Ishikawa (cell line): ENCODE measurements at regions not wholly inside any gene's neighbourhood (a gene's known extent, or its start where the extent isn't known, plus 50 kb on each side); places are given as distances from the start of the nearest gene placed in this dataset.

Experiments
- EP300 ChIP-seq: IDR thresholded peaks from 2 replicates; pipeline ENCODE4 v1.6.1; 2012; ENCODE audit warnings: borderline replicate concordance
- MAX ChIP-seq: IDR thresholded peaks from 2 replicates; pipeline ENCODE4 v1.6.1; 2012
- RAD21 ChIP-seq: IDR thresholded peaks from 2 replicates; pipeline ENCODE4 v1.6.1; 2012; ENCODE audit warnings: low read depth
- TEAD4 ChIP-seq: IDR thresholded peaks from 2 replicates; pipeline ENCODE4 v1.6.1; 2012
- YY1 ChIP-seq: IDR thresholded peaks from 2 replicates; pipeline ENCODE4 v1.6.1; 2012; ENCODE audit warnings: low read depth

DNA sequence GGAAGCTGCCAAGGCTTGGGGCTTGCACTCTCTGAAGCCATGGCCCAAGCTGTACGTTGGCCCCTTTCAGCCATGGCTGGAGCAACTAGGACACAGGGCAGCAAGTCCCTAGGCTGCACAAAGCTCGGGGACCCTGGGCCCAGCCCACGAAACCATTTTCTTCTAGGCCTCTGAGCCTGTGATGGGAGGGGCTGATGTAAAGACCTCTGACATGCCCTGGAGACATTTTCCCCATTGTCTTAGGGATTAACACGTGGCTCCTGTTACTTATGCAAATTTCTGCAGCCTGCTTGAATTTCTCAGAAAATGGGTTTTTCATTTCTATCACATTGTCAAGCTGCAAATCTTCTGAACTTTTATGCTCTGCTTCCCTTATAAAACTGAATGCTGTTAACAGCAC, 83.0 kb upstream of the DAP start:
- TF ChIP-seq EP300 (no peak), MAX (no peak), RAD21 (no peak), YY1 (no peak), TEAD4 (no peak)
